ENCODE measurements at regions not wholly inside any gene's neighbourhood (a gene's known extent, or its start where the extent isn't known, plus 50 kb on each side); places are given as distances from the start of the nearest gene placed in this dataset.

- no peak for TF ChIP-seq HDAC6 (IDR thresholded peaks at IDR 0.05; ENCODE audit: low read depth, low read length)
- TF ChIP-seq POLR2A (IDR thresholded peaks at IDR 0.05; ENCODE audit: control extremely low read depth in 1 of 2, low read depth in 2 of 2, low read length in 2 of 2) = no peak
- TF ChIP-seq SIX5 (IDR thresholded peaks at IDR 0.05; ENCODE audit: low read depth, low read length) = no peak
Measured at GRCh38 chr20:5670036-5670536, 59.3 kb upstream of the GPCPD1 start (continued).

All from H1 (cell line).